Thoracic aorta (tissue), 2 donors: ENCODE measurements at regions not wholly inside any gene's neighbourhood (a gene's known extent, or its start where the extent isn't known, plus 50 kb on each side); places are given as distances from the start of the nearest gene placed in this dataset.

Experiments used
- ATAC-seq: fragments of 150-250 bp; one replicate; pipeline ENCODE4 v1.8.0; 2017; ENCODE audit warnings: low read depth; ENCODE audit not compliant: insufficient number of reproducible peaks, low FRiP score
- DNase-seq: peaks from one replicate; pipeline ENCODE4 v3.0.0-alpha.2; 2020; ENCODE audit warnings: low spot score
- H3K27ac ChIP-seq, 2 donors: fragments of 200-600 bp; sonication (generic); 1 replicate in 1 of 2; 2 replicates in 1 of 2; pipeline ENCODE4 v1.5.1; 2016; ENCODE audit warnings: mild to moderate bottlenecking in 2 of 2, moderate library complexity in 2 of 2
- H3K27me3 ChIP-seq: fragments of 200-600 bp; sonication (generic); replicated peaks from 2 replicates; pipeline ENCODE4 v1.6.0; 2016; ENCODE audit warnings: mild to moderate bottlenecking; ENCODE audit not compliant: insufficient read depth
- H3K36me3 ChIP-seq: fragments of 200-600 bp; sonication (generic); one replicate; pipeline ENCODE4 v1.5.1; 2016
- H3K4me1 ChIP-seq, 2 donors: fragments of 200-600 bp; sonication (generic); 1 replicate in 1 of 2; 2 replicates in 1 of 2; pipeline versions ENCODE4 v1.5.1 to v1.6.0; 2016; ENCODE audit warnings: low read depth in 2 of 2, mild to moderate bottlenecking in 1 of 2; ENCODE audit not compliant: control insufficient read depth in 1 of 2
- H3K4me3 ChIP-seq: fragments of 200-600 bp; sonication (generic); 2 replicates; pipeline ENCODE4 v1.5.1; 2016; ENCODE audit warnings: mild to moderate bottlenecking
- H3K9me3 ChIP-seq: fragments of 200-600 bp; sonication (generic); 2 replicates; pipeline ENCODE4 v1.5.1; 2016
- TF ChIP-seq, protein P1 (sequence below): fragments of 200-600 bp; sonication (generic); IDR thresholded peaks from one replicate; pipeline ENCODE4 v1.5.1; 2019; ENCODE audit warnings: antibody characterized with exemption

DNA sequence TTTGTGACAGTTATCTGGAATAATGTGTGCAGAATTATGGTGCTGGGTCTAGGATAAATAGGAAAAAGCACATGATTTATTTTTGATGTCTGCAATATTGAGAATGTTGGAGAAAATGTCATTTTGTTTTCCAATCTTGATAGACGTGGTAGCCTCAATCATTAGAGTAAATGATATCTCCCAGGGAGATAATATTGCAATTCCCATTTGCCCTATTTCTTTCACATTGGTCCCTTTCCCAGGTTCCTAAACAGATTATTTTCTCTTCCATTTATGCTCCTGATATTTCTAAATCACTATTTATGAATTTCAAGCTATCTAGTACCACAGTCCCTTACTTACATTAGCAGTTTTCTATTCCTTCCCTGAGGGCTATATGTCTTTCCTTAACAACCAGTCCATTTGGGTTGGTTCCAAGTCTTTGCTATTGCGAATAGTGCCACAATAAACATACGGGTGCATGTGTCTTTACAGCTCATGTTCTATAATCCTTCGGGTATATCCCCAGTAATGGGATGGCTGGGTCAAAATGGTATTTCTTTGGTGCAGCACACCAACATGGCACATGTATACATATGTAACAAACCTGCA, 447.3 kb downstream of the PLA2G4A start:
- Histone ChIP-seq H3K9me3 (no peaks in the 10 kb centered on the region), H3K36me3 (no peaks in the 10 kb centered on the region), H3K4me1 (no peaks in the 10 kb centered on the region), H3K4me3 (no peak overlapping the region), H3K27me3 (no peaks in the 10 kb centered on the region), H3K27ac (no peak overlapping the region)
- TF ChIP-seq, protein P1, sequence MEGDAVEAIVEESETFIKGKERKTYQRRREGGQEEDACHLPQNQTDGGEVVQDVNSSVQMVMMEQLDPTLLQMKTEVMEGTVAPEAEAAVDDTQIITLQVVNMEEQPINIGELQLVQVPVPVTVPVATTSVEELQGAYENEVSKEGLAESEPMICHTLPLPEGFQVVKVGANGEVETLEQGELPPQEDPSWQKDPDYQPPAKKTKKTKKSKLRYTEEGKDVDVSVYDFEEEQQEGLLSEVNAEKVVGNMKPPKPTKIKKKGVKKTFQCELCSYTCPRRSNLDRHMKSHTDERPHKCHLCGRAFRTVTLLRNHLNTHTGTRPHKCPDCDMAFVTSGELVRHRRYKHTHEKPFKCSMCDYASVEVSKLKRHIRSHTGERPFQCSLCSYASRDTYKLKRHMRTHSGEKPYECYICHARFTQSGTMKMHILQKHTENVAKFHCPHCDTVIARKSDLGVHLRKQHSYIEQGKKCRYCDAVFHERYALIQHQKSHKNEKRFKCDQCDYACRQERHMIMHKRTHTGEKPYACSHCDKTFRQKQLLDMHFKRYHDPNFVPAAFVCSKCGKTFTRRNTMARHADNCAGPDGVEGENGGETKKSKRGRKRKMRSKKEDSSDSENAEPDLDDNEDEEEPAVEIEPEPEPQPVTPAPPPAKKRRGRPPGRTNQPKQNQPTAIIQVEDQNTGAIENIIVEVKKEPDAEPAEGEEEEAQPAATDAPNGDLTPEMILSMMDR: no peak
- ATAC-seq (no peak), DNase-seq (no peak)

DNA sequence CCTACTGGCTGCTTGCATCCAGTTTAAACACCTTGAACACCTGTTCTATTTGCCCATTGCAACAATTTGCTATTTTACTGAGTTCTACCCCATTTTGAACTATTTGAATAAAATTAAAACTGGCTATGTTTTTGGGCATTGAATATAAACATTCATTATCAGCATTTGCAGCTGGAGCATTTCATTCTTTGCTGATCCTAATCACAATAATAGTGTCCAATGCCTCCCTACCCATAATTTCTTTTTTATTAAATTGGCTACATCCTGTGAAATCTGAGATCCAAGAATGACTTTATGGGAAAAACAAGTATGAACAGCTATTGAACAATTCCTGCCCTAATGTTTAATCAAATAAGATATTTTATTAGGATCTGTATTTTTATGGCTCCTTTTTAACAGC, 447.9 kb downstream of the PLA2G4A start:
- no peaks in the 10 kb centered on the region for H3K36me3 ChIP-seq
- TF ChIP-seq, protein P1: no peak
- no peak overlapping the region for H3K4me3 ChIP-seq
- ATAC-seq (no peak), DNase-seq (no peak)
- H3K27ac ChIP-seq: no peak overlapping the region
- H3K4me1 ChIP-seq: no peaks in the 10 kb centered on the region
- no peaks in the 10 kb centered on the region for H3K27me3 ChIP-seq
- no peaks in the 10 kb centered on the region for H3K9me3 ChIP-seq

DNA sequence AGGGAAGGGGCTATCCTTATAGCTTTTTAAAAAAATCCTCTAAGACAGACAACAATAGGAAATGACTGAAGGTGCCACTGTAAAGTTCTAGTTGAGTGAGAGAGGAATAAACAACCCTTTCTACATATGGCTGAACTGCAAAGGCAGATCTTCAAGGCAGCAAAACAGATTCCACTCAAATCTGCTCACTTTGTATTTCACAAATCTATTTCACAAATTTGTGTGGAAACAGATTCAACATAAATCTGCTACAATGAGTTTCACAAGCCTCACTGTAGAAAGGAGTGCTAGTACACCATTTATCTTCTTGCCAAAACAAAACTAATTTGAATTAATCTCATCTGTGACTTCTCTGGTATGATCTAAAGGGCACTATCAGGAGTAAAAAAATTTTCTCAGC, 451.3 kb downstream of the PLA2G4A start:
- ATAC-seq (no peak), DNase-seq (no peak)
- no peak overlapping the region for H3K27ac ChIP-seq
- H3K36me3 ChIP-seq: no peaks in the 10 kb centered on the region
- no peak overlapping the region for H3K4me3 ChIP-seq
- TF ChIP-seq, protein P1: no peak
- no peaks in the 10 kb centered on the region for H3K27me3 ChIP-seq
- H3K4me1 ChIP-seq: no peaks in the 10 kb centered on the region
- no peaks in the 10 kb centered on the region for H3K9me3 ChIP-seq

DNA sequence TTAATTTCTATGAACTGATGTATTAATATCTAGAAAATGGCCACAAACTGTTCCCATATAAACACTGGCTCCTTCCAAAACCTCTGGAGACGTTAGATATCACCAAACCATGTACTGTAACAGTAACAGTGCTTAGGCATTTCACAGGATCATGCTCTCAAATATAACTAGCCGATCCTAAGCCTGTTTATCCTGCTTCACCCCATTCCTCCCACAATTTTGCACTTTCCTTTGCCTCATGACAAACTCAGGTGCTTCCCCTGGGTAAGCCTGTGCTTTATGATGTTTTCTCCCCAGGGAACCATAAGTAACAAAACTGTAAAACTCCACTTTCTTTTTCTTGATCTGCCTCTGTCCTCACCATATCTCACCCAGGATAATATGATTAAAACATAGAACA, 452.3 kb downstream of the PLA2G4A start:
- H3K4me3 ChIP-seq: no peak overlapping the region
- H3K9me3 ChIP-seq: no peaks in the 10 kb centered on the region
- DNase-seq (no peak), ATAC-seq (no peak)
- no peaks in the 10 kb centered on the region for H3K36me3 ChIP-seq
- no peaks in the 10 kb centered on the region for H3K27me3 ChIP-seq
- TF ChIP-seq, protein P1: no peak
- H3K27ac ChIP-seq: no peak overlapping the region
- no peaks in the 10 kb centered on the region for H3K4me1 ChIP-seq

DNA sequence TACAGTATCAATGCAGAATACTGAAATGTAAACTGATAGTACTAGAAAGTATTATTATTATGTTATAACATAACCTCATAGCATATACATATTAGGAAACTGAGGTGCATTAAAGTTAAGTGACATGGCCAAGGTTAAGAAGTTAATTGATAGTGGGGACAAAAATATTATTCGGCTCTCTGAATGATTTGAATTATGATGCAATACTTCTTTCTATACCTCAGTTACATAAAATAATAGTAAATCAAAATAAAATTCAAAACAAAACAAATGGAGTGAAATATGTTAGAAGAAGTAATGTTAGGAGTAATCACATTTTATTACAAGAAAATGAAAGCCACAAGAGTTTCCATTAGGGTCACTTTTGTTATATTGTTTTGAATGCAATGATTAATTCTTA, 455.2 kb downstream of the PLA2G4A start:
- H3K27me3 ChIP-seq: no peaks in the 10 kb centered on the region
- no peaks in the 10 kb centered on the region for H3K36me3 ChIP-seq
- DNase-seq (no peak), ATAC-seq (no peak)
- no peaks in the 10 kb centered on the region for H3K4me1 ChIP-seq
- no peak overlapping the region for H3K27ac ChIP-seq
- H3K9me3 ChIP-seq: no peaks in the 10 kb centered on the region
- no peak overlapping the region for H3K4me3 ChIP-seq
- TF ChIP-seq, protein P1: no peak
